Neural cell (in vitro differentiated cells): ENCODE measurements at regions not wholly inside any gene's neighbourhood (a gene's known extent, or its start where the extent isn't known, plus 50 kb on each side); places are given as distances from the start of the nearest gene placed in this dataset.

Source experiments
- H2AFZ ChIP-seq: fragments of 200-600, 300-800 bp; sonication (generic), shearing (Covaris generic); 2 replicates; pipeline ENCODE4 v1.6.0; 2014; ENCODE audit warnings: low read depth, mild to moderate bottlenecking, antibody characterized with exemption, low read length, moderate library complexity
- H3F3A ChIP-seq: fragments of 200-600 bp; shearing (Covaris generic); 2 replicates; pipeline ENCODE4 v1.6.1; 2016; ENCODE audit warnings: mild to moderate bottlenecking, moderate library complexity, mixed read lengths, antibody characterized with exemption, low read length; ENCODE audit not compliant: insufficient read depth, poor library complexity, severe bottlenecking
- H3K27ac ChIP-seq: fragments of 200-600, 300-800 bp; sonication (generic), shearing (Covaris generic); 2 replicates; pipeline ENCODE4 v1.5.1; 2014; ENCODE audit warnings: mild to moderate bottlenecking, low read length, moderate library complexity
- H3K27me3 ChIP-seq: fragments of 300-800, 200-600 bp; sonication (generic), shearing (Covaris generic); 2 replicates; pipeline ENCODE4 v1.6.0; 2014; ENCODE audit warnings: mild to moderate bottlenecking, low read depth, low read length, moderate library complexity; ENCODE audit not compliant: insufficient read depth
- H3K36me3 ChIP-seq: fragments of 300-800, 200-600 bp; sonication (generic), shearing (Covaris generic); 2 replicates; pipeline ENCODE4 v1.5.1; 2014; ENCODE audit warnings: mild to moderate bottlenecking, antibody characterized with exemption, low read length, moderate library complexity; ENCODE audit not compliant: insufficient read depth
- H3K4me2 ChIP-seq: fragments of 300-800, 200-600 bp; sonication (generic), shearing (Covaris generic); 2 replicates; pipeline ENCODE4 v1.6.0; 2014; ENCODE audit warnings: mild to moderate bottlenecking, low read length
- H3K4me3 ChIP-seq: fragments of 300-800, 200-600 bp; sonication (generic), shearing (Covaris generic); 2 replicates; pipeline ENCODE4 v1.5.1; 2014; ENCODE audit warnings: mild to moderate bottlenecking, low read length, moderate library complexity
- H3K79me2 ChIP-seq: fragments of 200-600 bp; shearing (Covaris generic); replicated peaks from 2 replicates; pipeline ENCODE4 v1.6.0; 2014; ENCODE audit warnings: mild to moderate bottlenecking, low read length, moderate library complexity; ENCODE audit not compliant: insufficient read depth
- H3K9ac ChIP-seq: fragments of 300-800, 200-600 bp; sonication (generic), shearing (Covaris generic); 2 replicates; pipeline ENCODE4 v1.6.1; 2016; ENCODE audit warnings: mild to moderate bottlenecking, low read length, mixed read lengths
- H3K9me2 ChIP-seq: fragments of 200-600 bp; shearing (Covaris generic); 2 replicates; pipeline ENCODE4 v1.6.1; 2016; ENCODE audit warnings: mild to moderate bottlenecking, low read length, mixed read lengths; ENCODE audit not compliant: insufficient read depth
- H3K9me3 ChIP-seq: fragments of 200-600, 300-800 bp; sonication (generic), shearing (Covaris generic); 2 replicates; pipeline ENCODE4 v1.6.1; 2016; ENCODE audit warnings: mild to moderate bottlenecking, mixed run types, low read length, moderate library complexity, mixed read lengths
- H4K20me1 ChIP-seq: fragments of 200-600 bp; shearing (Covaris generic); 2 replicates; pipeline ENCODE4 v1.6.1; 2016; ENCODE audit warnings: mild to moderate bottlenecking, mixed run types; ENCODE audit not compliant: insufficient read depth
- CTCF ChIP-seq: fragments of 450-650 bp; IDR thresholded peaks from 2 replicates; pipeline ENCODE4 v1.5.1; 2014; ENCODE audit warnings: antibody characterized with exemption, mild to moderate bottlenecking, moderate library complexity; ENCODE audit not compliant: poor library complexity, severe bottlenecking
- EP300 ChIP-seq: fragments of 450-650 bp; conservative IDR thresholded peaks from 2 replicates; pipeline ENCODE4 v1.6.1; 2014; ENCODE audit warnings: antibody characterized with exemption, mild to moderate bottlenecking, moderate library complexity; ENCODE audit not compliant: poor library complexity, severe bottlenecking
- EZH2 ChIP-seq: fragments of 200-600, 300-800 bp; shearing (Covaris generic), sonication (generic); IDR thresholded peaks from 2 replicates; pipeline ENCODE4 v1.6.1; 2014; ENCODE audit warnings: antibody characterized with exemption, low read length, borderline replicate concordance, mild to moderate bottlenecking; ENCODE audit not compliant: insufficient read depth, poor library complexity, severe bottlenecking
- MXI1 ChIP-seq: fragments of 450-650 bp; conservative IDR thresholded peaks from 2 replicates; pipeline ENCODE4 v1.6.1; 2014; ENCODE audit warnings: antibody characterized with exemption, mild to moderate bottlenecking; ENCODE audit not compliant: poor library complexity, severe bottlenecking
- POLR2AphosphoS5 ChIP-seq: IDR thresholded peaks from 2 replicates; pipeline ENCODE4 v1.6.1; 2012
- RAD21 ChIP-seq: fragments of 450-650 bp; conservative IDR thresholded peaks from 2 replicates; pipeline ENCODE4 v1.6.1; 2014; ENCODE audit warnings: antibody characterized with exemption, mild to moderate bottlenecking, moderate library complexity
- REST ChIP-seq: IDR thresholded peaks from 2 replicates; pipeline ENCODE4 v1.6.1; 2012; ENCODE audit warnings: borderline replicate concordance
- SMC3 ChIP-seq: fragments of 450-650 bp; conservative IDR thresholded peaks from 2 replicates; pipeline ENCODE4 v1.6.1; 2014; ENCODE audit warnings: antibody characterized with exemption, mild to moderate bottlenecking, moderate library complexity; ENCODE audit not compliant: poor library complexity
- TAF1 ChIP-seq: IDR thresholded peaks from 2 replicates; pipeline ENCODE4 v1.6.1; 2012; ENCODE audit warnings: low read depth

DNA sequence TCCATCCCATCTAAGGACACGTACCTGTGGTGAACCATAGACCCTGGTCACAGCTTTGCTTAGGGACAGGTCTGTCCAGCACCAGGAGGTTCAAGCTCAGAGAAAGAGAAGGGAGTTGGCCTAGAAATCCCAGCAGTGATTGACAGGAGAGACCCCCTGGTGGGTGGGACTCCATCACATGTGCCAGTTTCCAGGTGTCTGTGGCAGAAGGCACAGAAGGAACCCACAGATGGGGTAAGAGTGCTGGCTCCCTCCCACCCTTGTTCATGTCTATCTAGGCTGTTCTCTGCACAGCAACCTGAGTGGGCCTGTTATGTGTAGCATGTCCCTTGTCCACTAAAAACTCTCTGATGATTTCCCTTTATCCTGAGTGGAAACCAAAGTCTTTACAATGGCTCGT, 54.0 kb upstream of the GRB10 start:
- Histone ChIP-seq H3K27ac (no peak overlapping the region), H3K9me2 (no peaks in the 10 kb centered on the region), H3K36me3 (no peaks in the 10 kb centered on the region), H3K4me3 (no peak overlapping the region), H2AFZ (no peak overlapping the region), H3K27me3 (no peaks in the 10 kb centered on the region), H3K4me2 (no peak overlapping the region), H3K9ac (no peak overlapping the region), H4K20me1 (no peaks in the 10 kb centered on the region), H3K79me2 (no peaks in the 10 kb centered on the region), H3F3A (no peaks in the 10 kb centered on the region), H3K9me3 (no peaks in the 10 kb centered on the region)
- TF ChIP-seq CTCF, result no peak
- TF ChIP-seq POLR2AphosphoS5, result no peak
- no peak for TF ChIP-seq TAF1
- TF ChIP-seq EZH2, result no peak
- TF ChIP-seq MXI1, result no peak
- TF ChIP-seq RAD21, result no peak
- TF ChIP-seq EP300, result no peak
- TF ChIP-seq REST, result no peak
- no peak for TF ChIP-seq SMC3

DNA sequence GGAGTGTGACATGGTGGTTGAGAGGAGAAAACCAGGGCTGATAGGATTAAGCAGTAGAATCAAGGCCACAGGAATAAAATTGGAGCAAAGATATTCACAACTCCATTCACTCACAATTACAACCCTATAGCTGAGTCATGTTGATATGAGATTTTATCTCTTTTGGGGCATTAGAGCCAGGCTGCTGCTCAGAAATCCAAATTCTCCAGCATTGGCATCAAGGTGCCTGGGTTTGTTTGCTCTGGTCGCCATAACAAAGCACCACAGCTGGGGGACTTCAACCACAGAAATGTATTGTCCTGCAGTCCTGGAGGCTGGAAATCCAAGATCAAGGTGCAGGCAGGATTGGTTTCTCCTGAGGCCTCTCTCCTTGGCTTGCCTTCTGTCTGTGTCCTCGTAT, 52.5 kb upstream of the GRB10 start:
- H4K20me1 ChIP-seq, result no peaks in the 10 kb centered on the region
- no peaks in the 10 kb centered on the region for H3K36me3 ChIP-seq
- no peaks in the 10 kb centered on the region for H3K9me2 ChIP-seq
- H2AFZ ChIP-seq, result no peak overlapping the region
- no peaks in the 10 kb centered on the region for H3K9me3 ChIP-seq
- no peak overlapping the region for H3K4me2 ChIP-seq
- no peak overlapping the region for H3K9ac ChIP-seq
- TF ChIP-seq EP300 (no peak), POLR2AphosphoS5 (no peak), REST (no peak), RAD21 (no peak), CTCF (no peak)
- no peaks in the 10 kb centered on the region for H3F3A ChIP-seq
- no peak overlapping the region for H3K27ac ChIP-seq
- no peaks in the 10 kb centered on the region for H3K79me2 ChIP-seq
- H3K4me3 ChIP-seq, result no peak overlapping the region
- H3K27me3 ChIP-seq, result no peaks in the 10 kb centered on the region
